Cardiac fibroblast (primary cell): ENCODE measurements at regions not wholly inside any gene's neighbourhood (a gene's known extent, or its start where the extent isn't known, plus 50 kb on each side); places are given as distances from the start of the nearest gene placed in this dataset.
"Not testable (repeated sequence)": the region's sequence is repeated elsewhere in the genome, so short reads cannot be mapped to it uniquely, and the experiment has no call there.

Experiments
- DNase-seq, 2 donors: peaks; one replicate each; pipeline versions ENCODE4 v3.0.0 to v3.0.0-alpha.2; 2010; ENCODE audit warnings: low read depth in 2 of 2
- H3K4me3 ChIP-seq, 2 donors: replicated peaks in 1 of 2; 1 replicate in 1 of 2; 2 replicates in 1 of 2; pipeline ENCODE4 v1.5.1; 2011; ENCODE audit warnings: low read depth in 2 of 2, low read length in 2 of 2, mild to moderate bottlenecking in 2 of 2, moderate library complexity in 1 of 2
- TF ChIP-seq, protein P1 (sequence below): IDR thresholded peaks from one replicate; pipeline ENCODE4 v1.5.1; 2011; ENCODE audit warnings: low read depth, mild to moderate bottlenecking, low read length, inconsistent platforms

DNA sequence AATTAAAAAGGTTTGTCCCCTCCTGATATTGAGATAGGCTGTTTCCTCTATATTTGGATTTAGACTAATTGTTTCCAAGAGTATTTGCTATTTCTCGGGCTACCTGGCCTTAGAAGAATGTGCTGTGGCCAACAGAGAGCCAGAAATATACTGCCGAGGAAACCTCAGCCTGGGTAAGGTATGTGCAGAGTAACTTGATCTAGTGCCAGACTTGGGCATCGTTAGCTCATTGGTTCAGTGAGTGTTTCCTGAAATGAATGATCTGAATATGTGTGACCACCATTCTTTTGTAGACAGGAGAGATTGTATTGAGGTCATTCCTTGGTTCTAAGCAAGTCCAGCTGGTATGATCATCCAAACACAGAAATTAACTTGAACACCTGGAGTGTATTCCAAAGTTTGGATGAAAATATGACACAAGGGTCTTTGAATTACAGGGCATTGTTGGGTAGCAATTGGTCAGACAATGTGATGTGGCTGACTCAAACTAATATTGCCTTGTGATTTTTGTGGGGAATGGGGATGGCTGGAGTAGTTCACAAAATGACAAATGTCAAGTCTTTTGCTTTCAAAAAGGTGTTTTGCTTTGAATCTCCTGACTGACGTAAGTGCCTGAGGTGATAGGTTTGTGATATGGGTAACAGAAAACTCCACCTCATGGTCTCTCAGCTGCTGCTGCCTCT, 100.2 kb upstream of the CXCL13 start:
- TF ChIP-seq, protein P1, sequence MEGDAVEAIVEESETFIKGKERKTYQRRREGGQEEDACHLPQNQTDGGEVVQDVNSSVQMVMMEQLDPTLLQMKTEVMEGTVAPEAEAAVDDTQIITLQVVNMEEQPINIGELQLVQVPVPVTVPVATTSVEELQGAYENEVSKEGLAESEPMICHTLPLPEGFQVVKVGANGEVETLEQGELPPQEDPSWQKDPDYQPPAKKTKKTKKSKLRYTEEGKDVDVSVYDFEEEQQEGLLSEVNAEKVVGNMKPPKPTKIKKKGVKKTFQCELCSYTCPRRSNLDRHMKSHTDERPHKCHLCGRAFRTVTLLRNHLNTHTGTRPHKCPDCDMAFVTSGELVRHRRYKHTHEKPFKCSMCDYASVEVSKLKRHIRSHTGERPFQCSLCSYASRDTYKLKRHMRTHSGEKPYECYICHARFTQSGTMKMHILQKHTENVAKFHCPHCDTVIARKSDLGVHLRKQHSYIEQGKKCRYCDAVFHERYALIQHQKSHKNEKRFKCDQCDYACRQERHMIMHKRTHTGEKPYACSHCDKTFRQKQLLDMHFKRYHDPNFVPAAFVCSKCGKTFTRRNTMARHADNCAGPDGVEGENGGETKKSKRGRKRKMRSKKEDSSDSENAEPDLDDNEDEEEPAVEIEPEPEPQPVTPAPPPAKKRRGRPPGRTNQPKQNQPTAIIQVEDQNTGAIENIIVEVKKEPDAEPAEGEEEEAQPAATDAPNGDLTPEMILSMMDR = no peak
- H3K4me3 ChIP-seq = no peak overlapping the region
- DNase-seq = no peak

DNA sequence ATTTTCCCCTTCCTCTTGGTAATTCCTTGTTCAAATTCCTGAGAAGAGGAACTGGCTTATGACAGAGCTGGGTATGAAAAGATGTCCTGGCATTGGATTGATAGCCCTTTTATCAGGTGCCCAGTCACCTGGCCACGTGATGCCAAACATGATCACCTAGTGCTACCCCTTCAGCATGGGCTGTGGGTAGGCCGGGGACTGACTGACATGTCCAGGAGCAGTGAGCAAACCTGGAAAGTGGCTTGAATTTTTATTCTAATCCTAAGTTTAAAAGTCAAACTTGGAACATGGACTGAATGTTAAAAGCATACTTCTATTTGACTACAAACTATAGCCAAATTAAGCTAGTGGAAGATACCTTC, 99.7 kb upstream of the CXCL13 start:
- DNase-seq = no peak
- TF ChIP-seq, protein P1 = no peak

DNA sequence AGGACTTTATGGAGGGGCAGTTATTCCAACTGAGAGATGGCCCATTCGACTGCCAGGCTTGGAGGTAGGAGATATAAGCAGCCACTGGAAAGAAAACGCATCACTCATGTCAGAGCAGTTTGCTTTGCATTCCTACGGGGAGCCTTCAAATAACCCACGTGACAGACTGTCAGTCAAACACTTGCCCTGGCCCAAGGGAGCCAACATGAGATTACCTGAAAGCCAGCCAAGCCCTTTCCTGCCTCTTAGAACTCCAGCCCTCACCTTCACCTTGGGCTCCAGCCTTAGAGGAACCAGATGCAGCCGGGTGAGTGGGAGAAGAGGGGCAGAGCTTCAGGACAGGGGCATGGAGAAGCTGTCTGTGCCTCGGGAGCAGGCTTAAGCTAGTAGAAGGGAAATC, 95.3 kb upstream of the CXCL13 start:
- TF ChIP-seq, protein P1 = no peak

More for the DNA sequence above, 99.7 kb upstream of the CXCL13 start:
- H3K4me3 ChIP-seq = no peak overlapping the region

DNA sequence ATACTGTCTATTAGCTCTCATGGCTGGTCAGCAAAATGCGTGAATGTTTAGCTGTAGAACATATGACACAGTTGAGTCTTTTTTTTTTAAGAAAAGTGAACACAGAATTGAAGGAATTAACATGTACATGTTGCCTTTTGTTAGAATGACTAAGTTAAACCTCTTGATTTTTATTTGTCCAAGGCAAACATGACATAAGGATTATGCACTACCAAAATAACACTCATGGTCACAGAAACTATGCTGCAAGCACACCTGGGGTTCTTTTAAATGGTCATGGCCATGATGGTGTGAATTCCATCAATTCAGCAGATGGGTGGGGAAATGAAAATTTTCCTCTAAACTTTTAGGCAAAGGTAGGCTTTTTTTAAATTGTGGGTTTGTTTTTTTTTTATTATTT, 80.1 kb upstream of the CXCL13 start:
- TF ChIP-seq, protein P1 = no peak
- DNase-seq = no peak
- H3K4me3 ChIP-seq = no peak overlapping the region

More for the DNA sequence above, 95.3 kb upstream of the CXCL13 start:
- no peak for DNase-seq
- H3K4me3 ChIP-seq = no peak overlapping the region

DNA sequence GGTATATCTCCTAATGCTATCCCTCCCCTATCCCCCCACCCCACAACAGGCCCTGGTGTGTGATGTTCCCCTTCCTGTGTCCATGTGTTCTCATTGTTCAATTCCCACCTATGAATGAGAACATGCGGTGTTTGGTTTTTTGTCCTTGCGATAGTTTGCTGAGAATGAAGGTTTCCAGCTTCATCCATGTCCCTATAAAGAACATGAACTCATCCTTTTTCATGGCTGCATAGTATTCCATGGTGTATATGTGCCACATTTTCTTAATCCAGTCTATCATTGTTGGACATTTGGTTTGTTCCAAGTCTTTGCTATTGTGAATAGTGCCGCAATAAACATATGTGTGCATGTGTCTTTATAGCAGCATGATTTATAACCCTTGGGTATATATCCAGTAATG, 77.7 kb upstream of the CXCL13 start:
- DNase-seq, H3K4me3 ChIP-seq: not testable (repeated sequence)

DNA sequence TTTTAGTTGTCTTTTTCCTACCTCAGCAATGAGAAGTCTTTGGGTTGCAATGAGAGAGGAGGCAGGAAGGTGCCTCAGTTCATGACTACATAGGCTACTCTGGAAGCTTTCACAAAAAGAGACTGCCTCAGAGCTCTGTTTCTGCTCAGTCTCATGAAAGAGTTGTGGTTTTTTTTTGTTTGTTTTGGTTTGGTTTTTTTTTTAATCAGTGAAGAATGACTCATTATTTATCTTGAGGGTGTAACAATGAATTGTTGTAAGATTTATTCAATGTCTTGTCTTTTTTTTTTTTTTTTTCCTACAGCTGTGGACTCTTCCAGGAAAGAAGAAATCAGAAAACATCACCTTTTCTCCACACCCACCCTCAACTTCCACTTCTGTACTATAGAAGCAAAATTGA, 67.5 kb upstream of the CXCL13 start:
- no peak overlapping the region for H3K4me3 ChIP-seq
- DNase-seq = peak; percentile 80
- TF ChIP-seq, protein P1 = no peak

DNA sequence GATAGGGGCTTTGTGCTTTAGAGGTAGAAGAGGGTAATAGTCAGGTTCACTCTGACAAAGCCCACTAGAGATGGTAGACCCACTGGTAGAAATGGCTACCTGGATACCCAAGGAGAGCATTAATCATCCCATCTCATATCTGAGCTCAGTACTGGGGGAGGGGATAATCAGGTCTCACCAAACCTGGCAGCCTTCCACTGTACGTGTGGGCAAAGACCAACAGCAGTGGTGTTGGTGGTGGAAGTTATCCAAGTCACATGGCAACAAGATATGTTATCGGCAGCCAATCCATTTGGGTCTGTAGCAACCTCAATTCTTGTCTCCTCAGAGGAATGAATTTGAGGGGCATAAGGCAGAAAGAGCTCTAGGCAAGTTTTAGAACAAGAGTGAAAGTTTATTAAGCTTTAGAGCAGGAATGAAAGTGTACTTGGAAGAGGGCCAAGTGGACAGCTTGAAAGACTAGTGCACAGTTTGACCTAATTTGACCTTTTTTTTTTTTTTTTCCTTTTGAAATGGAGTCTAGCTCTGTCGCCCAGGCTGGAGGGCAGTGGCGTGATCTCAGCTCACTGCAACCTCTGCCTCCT, 67.0 kb upstream of the CXCL13 start:
- H3K4me3 ChIP-seq = no peak overlapping the region
- peak; percentile 39 to 69 for DNase-seq
- TF ChIP-seq, protein P1 = no peak
